Neural cell (in vitro differentiated cells): ENCODE measurements at regions not wholly inside any gene's neighbourhood (a gene's known extent, or its start where the extent isn't known, plus 50 kb on each side); places are given as distances from the start of the nearest gene placed in this dataset.

Experiments used
- H2AFZ ChIP-seq: fragments of 200-600, 300-800 bp; sonication (generic), shearing (Covaris generic); 2 replicates; pipeline ENCODE4 v1.6.0; 2014; ENCODE audit warnings: low read depth, mild to moderate bottlenecking, antibody characterized with exemption, low read length, moderate library complexity
- H3F3A ChIP-seq: fragments of 200-600 bp; shearing (Covaris generic); 2 replicates; pipeline ENCODE4 v1.6.1; 2016; ENCODE audit warnings: mild to moderate bottlenecking, moderate library complexity, mixed read lengths, antibody characterized with exemption, low read length; ENCODE audit not compliant: insufficient read depth, poor library complexity, severe bottlenecking
- H3K27ac ChIP-seq: fragments of 200-600, 300-800 bp; sonication (generic), shearing (Covaris generic); 2 replicates; pipeline ENCODE4 v1.5.1; 2014; ENCODE audit warnings: mild to moderate bottlenecking, low read length, moderate library complexity
- H3K27me3 ChIP-seq: fragments of 300-800, 200-600 bp; sonication (generic), shearing (Covaris generic); 2 replicates; pipeline ENCODE4 v1.6.0; 2014; ENCODE audit warnings: mild to moderate bottlenecking, low read depth, low read length, moderate library complexity; ENCODE audit not compliant: insufficient read depth
- H3K36me3 ChIP-seq: fragments of 300-800, 200-600 bp; sonication (generic), shearing (Covaris generic); 2 replicates; pipeline ENCODE4 v1.5.1; 2014; ENCODE audit warnings: mild to moderate bottlenecking, antibody characterized with exemption, low read length, moderate library complexity; ENCODE audit not compliant: insufficient read depth
- H3K4me2 ChIP-seq: fragments of 300-800, 200-600 bp; sonication (generic), shearing (Covaris generic); 2 replicates; pipeline ENCODE4 v1.6.0; 2014; ENCODE audit warnings: mild to moderate bottlenecking, low read length
- H3K4me3 ChIP-seq: fragments of 300-800, 200-600 bp; sonication (generic), shearing (Covaris generic); 2 replicates; pipeline ENCODE4 v1.5.1; 2014; ENCODE audit warnings: mild to moderate bottlenecking, low read length, moderate library complexity
- H3K79me2 ChIP-seq: fragments of 200-600 bp; shearing (Covaris generic); replicated peaks from 2 replicates; pipeline ENCODE4 v1.6.0; 2014; ENCODE audit warnings: mild to moderate bottlenecking, low read length, moderate library complexity; ENCODE audit not compliant: insufficient read depth
- H3K9ac ChIP-seq: fragments of 300-800, 200-600 bp; sonication (generic), shearing (Covaris generic); 2 replicates; pipeline ENCODE4 v1.6.1; 2016; ENCODE audit warnings: mild to moderate bottlenecking, low read length, mixed read lengths
- H3K9me2 ChIP-seq: fragments of 200-600 bp; shearing (Covaris generic); 2 replicates; pipeline ENCODE4 v1.6.1; 2016; ENCODE audit warnings: mild to moderate bottlenecking, low read length, mixed read lengths; ENCODE audit not compliant: insufficient read depth
- H3K9me3 ChIP-seq: fragments of 200-600, 300-800 bp; sonication (generic), shearing (Covaris generic); 2 replicates; pipeline ENCODE4 v1.6.1; 2016; ENCODE audit warnings: mild to moderate bottlenecking, mixed run types, low read length, moderate library complexity, mixed read lengths
- H4K20me1 ChIP-seq: fragments of 200-600 bp; shearing (Covaris generic); 2 replicates; pipeline ENCODE4 v1.6.1; 2016; ENCODE audit warnings: mild to moderate bottlenecking, mixed run types; ENCODE audit not compliant: insufficient read depth
- EP300 ChIP-seq: fragments of 450-650 bp; conservative IDR thresholded peaks from 2 replicates; pipeline ENCODE4 v1.6.1; 2014; ENCODE audit warnings: antibody characterized with exemption, mild to moderate bottlenecking, moderate library complexity; ENCODE audit not compliant: poor library complexity, severe bottlenecking
- EZH2 ChIP-seq: fragments of 200-600, 300-800 bp; shearing (Covaris generic), sonication (generic); IDR thresholded peaks from 2 replicates; pipeline ENCODE4 v1.6.1; 2014; ENCODE audit warnings: antibody characterized with exemption, low read length, borderline replicate concordance, mild to moderate bottlenecking; ENCODE audit not compliant: insufficient read depth, poor library complexity, severe bottlenecking
- MXI1 ChIP-seq: fragments of 450-650 bp; conservative IDR thresholded peaks from 2 replicates; pipeline ENCODE4 v1.6.1; 2014; ENCODE audit warnings: antibody characterized with exemption, mild to moderate bottlenecking; ENCODE audit not compliant: poor library complexity, severe bottlenecking
- POLR2AphosphoS5 ChIP-seq: IDR thresholded peaks from 2 replicates; pipeline ENCODE4 v1.6.1; 2012
- RAD21 ChIP-seq: fragments of 450-650 bp; conservative IDR thresholded peaks from 2 replicates; pipeline ENCODE4 v1.6.1; 2014; ENCODE audit warnings: antibody characterized with exemption, mild to moderate bottlenecking, moderate library complexity
- SMC3 ChIP-seq: fragments of 450-650 bp; conservative IDR thresholded peaks from 2 replicates; pipeline ENCODE4 v1.6.1; 2014; ENCODE audit warnings: antibody characterized with exemption, mild to moderate bottlenecking, moderate library complexity; ENCODE audit not compliant: poor library complexity
- TAF1 ChIP-seq: IDR thresholded peaks from 2 replicates; pipeline ENCODE4 v1.6.1; 2012; ENCODE audit warnings: low read depth
- TF ChIP-seq, protein P1 (sequence below): IDR thresholded peaks from 2 replicates; pipeline ENCODE4 v1.6.1; 2012; ENCODE audit warnings: borderline replicate concordance
- TF ChIP-seq, protein P2 (sequence below): fragments of 450-650 bp; IDR thresholded peaks from 2 replicates; pipeline ENCODE4 v1.5.1; 2014; ENCODE audit warnings: antibody characterized with exemption, mild to moderate bottlenecking, moderate library complexity; ENCODE audit not compliant: poor library complexity, severe bottlenecking

DNA sequence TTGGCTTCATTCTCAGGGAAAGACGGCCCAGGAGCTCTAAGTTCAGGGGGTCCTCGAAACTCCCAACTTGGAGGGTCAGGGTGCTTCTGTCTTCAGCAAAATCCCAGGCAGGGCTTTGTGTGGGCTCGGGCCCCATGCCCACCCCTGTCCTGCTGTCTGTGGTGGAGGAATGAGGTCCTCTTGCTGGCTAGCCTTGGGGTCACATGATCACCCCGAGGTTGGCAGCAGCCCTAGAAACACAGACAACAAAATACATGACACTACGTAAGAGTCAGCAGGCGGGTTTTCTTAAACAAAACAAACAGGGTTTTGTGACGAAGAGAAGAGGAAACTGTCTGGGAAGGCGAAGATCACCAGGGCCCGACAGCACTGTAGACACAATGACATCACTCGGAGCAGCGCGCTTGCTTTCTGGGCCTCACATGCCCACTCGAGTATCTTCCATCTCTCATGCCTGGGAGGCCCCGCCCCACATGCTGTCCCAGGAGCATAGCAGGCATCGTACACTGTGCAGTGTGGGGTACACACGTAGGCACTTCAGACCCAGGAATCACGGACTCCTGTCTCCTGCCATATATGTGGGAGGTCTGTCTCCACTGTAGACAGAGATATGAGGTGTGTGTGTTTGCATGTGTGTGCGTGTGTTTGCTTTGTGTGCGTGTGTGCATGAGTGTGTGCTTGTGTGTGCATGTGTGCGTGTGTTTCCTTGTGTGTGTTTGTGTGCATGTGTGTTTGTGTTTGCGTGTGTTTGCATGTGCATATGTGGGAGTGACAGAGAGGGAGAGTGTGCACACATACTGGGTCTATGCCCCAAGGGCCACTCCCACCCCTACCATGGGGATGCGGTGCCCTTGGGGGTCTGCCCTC, 94.7 kb downstream of the SIK1 start:
- no peaks in the 10 kb centered on the region for H3K27me3 ChIP-seq
- H3K36me3 ChIP-seq: no peaks in the 10 kb centered on the region
- H3K4me3 ChIP-seq: no peak overlapping the region
- no peaks in the 10 kb centered on the region for H3F3A ChIP-seq
- TF ChIP-seq MXI1 (no peak), EZH2 (no peak), EP300 (no peak), TAF1 (no peak)
- TF ChIP-seq, protein P1, sequence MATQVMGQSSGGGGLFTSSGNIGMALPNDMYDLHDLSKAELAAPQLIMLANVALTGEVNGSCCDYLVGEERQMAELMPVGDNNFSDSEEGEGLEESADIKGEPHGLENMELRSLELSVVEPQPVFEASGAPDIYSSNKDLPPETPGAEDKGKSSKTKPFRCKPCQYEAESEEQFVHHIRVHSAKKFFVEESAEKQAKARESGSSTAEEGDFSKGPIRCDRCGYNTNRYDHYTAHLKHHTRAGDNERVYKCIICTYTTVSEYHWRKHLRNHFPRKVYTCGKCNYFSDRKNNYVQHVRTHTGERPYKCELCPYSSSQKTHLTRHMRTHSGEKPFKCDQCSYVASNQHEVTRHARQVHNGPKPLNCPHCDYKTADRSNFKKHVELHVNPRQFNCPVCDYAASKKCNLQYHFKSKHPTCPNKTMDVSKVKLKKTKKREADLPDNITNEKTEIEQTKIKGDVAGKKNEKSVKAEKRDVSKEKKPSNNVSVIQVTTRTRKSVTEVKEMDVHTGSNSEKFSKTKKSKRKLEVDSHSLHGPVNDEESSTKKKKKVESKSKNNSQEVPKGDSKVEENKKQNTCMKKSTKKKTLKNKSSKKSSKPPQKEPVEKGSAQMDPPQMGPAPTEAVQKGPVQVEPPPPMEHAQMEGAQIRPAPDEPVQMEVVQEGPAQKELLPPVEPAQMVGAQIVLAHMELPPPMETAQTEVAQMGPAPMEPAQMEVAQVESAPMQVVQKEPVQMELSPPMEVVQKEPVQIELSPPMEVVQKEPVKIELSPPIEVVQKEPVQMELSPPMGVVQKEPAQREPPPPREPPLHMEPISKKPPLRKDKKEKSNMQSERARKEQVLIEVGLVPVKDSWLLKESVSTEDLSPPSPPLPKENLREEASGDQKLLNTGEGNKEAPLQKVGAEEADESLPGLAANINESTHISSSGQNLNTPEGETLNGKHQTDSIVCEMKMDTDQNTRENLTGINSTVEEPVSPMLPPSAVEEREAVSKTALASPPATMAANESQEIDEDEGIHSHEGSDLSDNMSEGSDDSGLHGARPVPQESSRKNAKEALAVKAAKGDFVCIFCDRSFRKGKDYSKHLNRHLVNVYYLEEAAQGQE: no peak
- no peak overlapping the region for H3K4me2 ChIP-seq
- H2AFZ ChIP-seq: no peak overlapping the region
- H3K27ac ChIP-seq: no peak overlapping the region
- no peaks in the 10 kb centered on the region for H3K9me3 ChIP-seq
- no peak overlapping the region for H3K9ac ChIP-seq
- H3K9me2 ChIP-seq: no peaks in the 10 kb centered on the region
- H3K79me2 ChIP-seq: no peaks in the 10 kb centered on the region
- H4K20me1 ChIP-seq: no peaks in the 10 kb centered on the region

DNA sequence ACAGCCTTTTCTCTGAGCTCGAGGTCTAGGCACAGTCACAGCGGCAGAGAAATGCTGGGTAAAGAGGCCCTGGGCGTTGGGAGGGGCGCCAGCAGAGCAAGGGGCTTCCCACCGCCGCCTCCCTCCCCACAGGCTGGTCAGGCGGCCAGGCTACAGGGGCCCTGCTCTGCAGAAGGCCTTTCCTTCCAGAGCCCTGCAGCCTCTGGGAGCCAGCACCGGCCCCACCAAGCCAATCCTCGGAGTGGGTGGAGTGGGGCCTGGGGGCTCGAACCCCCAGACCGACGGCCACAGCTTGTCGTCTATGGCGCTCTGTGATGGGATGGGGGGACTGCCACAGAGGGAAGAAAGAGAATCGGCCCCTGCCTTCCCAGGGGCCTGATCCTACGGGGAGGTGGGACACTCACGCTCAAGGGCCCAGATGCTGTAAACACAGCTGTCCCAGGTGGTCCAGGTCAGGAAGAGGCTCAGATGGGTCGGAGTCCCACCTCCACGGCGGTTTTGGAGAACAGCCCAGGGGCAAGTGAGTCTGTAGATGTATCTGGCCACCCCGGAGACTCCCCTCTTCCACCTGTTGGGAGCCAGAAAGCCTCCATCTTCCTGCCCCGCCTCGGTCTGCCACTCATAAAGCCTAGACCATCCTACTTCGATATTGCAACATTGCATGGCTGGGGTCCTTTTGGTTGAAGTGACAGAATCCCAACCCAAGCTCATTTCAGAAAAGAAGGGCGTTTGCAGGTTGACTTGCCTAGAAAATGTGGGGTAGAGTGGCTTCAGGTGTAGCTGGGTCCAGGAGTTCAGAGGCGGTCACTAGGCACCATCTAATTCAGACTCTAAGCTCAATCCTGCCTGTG, 95.6 kb downstream of the SIK1 start:
- Histone ChIP-seq H4K20me1 (no peaks in the 10 kb centered on the region), H3F3A (no peaks in the 10 kb centered on the region), H3K9me2 (no peaks in the 10 kb centered on the region), H3K9ac (no peak overlapping the region), H3K27ac (no peak overlapping the region), H3K36me3 (no peaks in the 10 kb centered on the region), H2AFZ (no peak overlapping the region), H3K4me2 (no peak overlapping the region), H3K27me3 (no peaks in the 10 kb centered on the region), H3K4me3 (no peak overlapping the region), H3K9me3 (no peaks in the 10 kb centered on the region), H3K79me2 (no peaks in the 10 kb centered on the region)
- no peak for TF ChIP-seq SMC3
- TF ChIP-seq EP300: no peak
- TF ChIP-seq, protein P1: no peak
- TF ChIP-seq POLR2AphosphoS5: no peak
- TF ChIP-seq RAD21: no peak
- no peak for TF ChIP-seq TAF1
- no peak for TF ChIP-seq MXI1
- TF ChIP-seq EZH2: no peak
- TF ChIP-seq, protein P2, sequence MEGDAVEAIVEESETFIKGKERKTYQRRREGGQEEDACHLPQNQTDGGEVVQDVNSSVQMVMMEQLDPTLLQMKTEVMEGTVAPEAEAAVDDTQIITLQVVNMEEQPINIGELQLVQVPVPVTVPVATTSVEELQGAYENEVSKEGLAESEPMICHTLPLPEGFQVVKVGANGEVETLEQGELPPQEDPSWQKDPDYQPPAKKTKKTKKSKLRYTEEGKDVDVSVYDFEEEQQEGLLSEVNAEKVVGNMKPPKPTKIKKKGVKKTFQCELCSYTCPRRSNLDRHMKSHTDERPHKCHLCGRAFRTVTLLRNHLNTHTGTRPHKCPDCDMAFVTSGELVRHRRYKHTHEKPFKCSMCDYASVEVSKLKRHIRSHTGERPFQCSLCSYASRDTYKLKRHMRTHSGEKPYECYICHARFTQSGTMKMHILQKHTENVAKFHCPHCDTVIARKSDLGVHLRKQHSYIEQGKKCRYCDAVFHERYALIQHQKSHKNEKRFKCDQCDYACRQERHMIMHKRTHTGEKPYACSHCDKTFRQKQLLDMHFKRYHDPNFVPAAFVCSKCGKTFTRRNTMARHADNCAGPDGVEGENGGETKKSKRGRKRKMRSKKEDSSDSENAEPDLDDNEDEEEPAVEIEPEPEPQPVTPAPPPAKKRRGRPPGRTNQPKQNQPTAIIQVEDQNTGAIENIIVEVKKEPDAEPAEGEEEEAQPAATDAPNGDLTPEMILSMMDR: no peak
